Stimulated activated CD4-positive, alpha-beta T cell treated with anti-CD3 and anti-CD28 coated beads, Interleukin-1b, Interleukin-23, amount 100 ng/mL, for 4 hours (primary cell): ENCODE measurements at regions not wholly inside any gene's neighbourhood (a gene's known extent, or its start where the extent isn't known, plus 50 kb on each side); places are given as distances from the start of the nearest gene placed in this dataset.
"Not testable (repeated sequence)": the region's sequence is repeated elsewhere in the genome, so short reads cannot be mapped to it uniquely, and the experiment has no call there.

ENCODE experiments used
- DNase-seq, 2 donors: peaks; one replicate each; pipeline ENCODE4 v3.0.0-alpha.2; 2020; ENCODE audit warnings: low read depth in 2 of 2

GRCh38 chr3:187536185-187536584 is 134.0 kb downstream of the SST start:
- DNase-seq = no peak

- no peak for DNase-seq
Observed at GRCh38 chr3:187533797-187534196, 136.4 kb downstream of the SST start.

DNA sequence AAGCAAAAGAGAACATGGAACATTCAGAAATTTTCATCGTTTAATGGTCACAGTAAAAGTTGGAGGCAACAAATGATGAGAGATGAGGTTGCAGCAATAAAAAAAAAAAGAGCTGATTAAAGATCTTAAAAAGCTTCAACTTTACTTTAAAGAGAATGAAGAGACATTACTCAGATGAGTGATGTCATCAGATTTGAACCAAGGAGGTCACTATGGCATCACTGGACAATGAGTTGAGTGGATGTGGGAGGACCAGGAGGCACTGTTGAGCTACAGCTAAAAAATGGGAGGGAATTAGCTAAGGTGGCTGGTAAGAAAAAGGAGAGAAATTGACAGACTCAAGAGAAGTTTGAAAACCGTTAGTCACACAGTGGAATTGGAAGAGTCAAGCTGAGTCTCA is 138.4 kb downstream of the SST start:
- DNase-seq = no peak

- DNase-seq = no peak
Observed at GRCh38 chr3:187522890-187523289, 147.3 kb downstream of the SST start.

GRCh38 chr3:187522293-187522692 is 147.9 kb downstream of the SST start:
- DNase-seq = no peak

DNA sequence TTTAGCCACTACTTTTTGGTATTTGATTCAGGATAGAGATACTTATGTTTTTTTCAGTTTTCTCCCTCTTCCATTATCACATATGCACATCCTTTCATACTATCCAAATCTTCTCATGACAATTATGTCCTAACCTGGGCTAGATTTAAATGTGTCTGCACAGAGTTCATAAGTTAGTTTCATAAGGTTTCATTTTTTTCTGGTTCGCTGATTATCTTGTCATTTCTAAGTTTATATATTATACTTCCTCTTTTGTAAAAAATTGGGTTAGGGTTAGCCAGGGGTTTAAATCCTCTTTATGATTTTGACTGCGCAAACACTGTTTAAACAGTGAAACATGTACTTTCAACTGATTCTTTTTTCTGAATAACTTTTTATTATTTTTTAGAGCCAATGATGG is 148.6 kb downstream of the SST start:
- DNase-seq = no peak

GRCh38 chr3:187520027-187520945 is 149.9 kb downstream of the SST start:
- DNase-seq = no peak

DNA sequence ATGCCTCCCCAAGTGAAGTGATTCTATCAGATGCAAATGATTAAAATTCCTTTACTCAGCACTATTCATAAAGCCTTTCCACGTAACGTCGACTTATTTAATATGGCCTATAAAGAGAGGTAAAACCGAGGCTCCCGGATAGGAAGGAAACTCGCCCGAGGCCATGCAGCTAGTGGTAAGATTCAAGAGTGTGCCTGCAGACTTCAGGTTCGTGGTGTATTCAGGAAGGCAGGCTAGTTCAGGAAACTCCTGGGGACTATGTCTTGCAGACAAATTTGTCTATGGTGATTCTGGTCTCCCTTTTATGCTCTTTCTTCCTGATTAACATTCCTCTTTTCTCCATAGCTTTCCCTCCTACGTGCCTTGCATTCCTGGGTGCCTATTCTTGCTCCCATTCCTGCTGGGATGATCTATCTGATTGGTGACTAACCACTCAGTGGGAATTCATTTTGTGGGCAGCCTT is 150.7 kb downstream of the SST start:
- no peak for DNase-seq

DNA sequence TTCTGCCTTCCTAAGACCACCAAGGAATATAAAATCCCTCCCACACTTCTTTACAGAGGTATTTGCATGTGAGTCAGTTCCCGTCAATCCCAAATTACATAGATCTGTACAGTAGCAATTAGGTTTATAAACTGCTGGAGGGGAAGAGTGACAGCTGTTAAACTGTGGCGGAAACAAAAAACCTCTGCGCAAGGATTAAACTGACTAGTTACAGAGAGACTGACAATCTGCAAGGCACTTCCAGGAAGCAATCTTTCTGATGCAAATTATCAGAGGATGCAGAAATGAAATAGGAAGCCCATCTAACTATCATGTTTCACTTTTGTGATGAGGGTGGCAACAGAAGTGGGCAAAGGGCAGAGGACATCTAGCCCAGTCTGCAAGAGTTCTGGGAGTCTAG is 150.4 kb downstream of the RTP4 start:
- DNase-seq = no peak

- DNase-seq = no peak
Observed at GRCh38 chr3:187518207-187518606, 150.0 kb downstream of the RTP4 start.

DNA sequence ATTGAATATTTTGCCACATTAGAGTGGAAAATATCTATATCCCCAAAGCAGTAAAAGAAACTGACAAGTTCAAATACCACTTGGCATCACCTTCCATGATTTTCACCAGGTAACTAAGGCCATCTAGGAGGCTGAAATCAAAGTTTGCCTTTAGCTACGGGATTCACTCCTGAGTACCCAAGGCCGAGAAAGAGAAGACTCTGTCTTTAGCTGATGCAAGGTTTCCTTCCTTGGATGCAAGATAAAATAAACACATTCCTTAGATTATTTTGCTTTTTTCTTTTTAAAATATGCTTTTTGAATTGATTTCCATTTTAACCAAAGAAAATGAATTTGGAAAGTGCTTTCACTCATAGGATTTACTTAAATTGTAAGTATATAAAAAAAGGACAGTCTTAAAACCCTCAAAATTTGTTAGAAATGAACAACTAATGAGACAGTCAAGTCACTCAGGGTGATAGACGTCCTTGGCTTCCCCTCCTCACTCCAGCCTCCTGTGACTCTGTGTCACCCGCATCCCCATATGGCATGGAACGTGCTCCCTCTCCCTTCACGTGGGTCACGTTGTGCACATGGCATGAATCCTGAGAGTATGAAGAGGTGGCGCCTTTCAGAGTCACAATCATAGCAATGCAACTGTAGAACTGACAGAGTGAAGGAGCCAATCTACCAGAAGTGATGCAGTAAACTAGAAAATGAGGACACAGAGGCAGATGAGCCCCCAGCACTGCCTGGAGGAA is 148.4 kb downstream of the RTP4 start:
- no peak for DNase-seq

DNA sequence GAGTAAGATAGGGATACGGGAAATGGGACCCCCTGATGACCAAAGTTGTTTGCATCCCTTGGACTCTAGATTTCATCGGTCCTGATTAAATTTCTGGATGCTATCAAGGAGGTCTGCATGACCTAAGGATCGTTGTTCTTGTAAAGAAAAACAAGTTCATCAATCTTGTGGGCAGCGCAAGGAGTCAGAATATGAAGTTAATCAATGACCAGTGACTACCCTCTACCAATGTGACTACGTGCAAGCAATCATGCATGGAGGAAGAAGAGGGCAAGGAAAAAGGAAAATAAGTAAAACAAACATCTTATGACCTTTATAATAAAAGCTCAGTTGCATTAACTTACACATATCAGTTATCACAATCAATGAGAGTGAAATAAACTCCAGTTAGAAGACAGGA is 139.7 kb downstream of the RTP4 start:
- no peak for DNase-seq

- DNase-seq = no peak
Observed at GRCh38 chr3:187507266-187507665, 139.1 kb downstream of the RTP4 start.

GRCh38 chr3:187504435-187504834 is 136.2 kb downstream of the RTP4 start:
- no peak for DNase-seq

GRCh38 chr3:187498211-187498724 is 130.1 kb downstream of the RTP4 start:
- no peak for DNase-seq

- DNase-seq = no peak
Observed at GRCh38 chr3:187497052-187497451, 128.9 kb downstream of the RTP4 start.

- DNase-seq = not testable (repeated sequence)
Observed at GRCh38 chr3:187494056-187494455, 125.9 kb downstream of the RTP4 start.

DNA sequence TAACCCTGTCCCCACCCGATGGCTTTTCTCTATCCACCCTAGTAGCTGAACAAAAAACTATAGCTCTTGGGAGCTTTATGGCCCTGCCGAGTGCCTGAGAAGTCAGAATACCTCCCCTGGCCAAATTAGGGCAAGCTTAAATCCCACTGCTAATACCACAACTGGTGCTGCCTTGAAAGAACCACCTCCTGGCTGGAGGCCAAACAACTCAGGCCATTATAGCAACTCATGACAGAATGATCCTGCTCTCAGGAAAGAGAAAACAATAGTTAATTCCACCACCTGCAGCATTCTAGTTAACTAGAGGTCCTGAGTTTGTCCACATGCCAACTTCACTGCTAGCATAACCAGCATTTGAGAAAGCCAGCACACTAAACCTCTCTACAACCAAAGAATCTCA is 123.2 kb downstream of the RTP4 start:
- DNase-seq = no peak

DNA sequence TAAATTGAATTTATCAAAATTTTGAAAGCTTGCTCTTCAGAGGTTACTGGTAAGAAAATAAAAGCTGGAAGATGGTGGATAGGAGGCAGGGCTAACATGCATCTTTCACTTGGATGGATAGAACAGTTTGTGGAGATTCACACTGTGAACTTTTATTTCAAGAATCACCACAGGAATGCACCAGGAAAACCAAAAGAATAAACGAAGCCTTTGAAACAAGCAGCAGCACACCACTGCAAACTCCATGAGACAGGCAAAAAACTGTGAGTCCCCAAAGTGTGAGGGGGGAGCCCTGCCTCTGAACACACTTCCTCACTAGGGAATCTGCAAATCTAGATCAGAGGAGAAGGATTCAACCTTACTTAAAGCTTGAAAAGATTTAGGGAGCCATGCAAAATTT is 122.2 kb downstream of the RTP4 start:
- no peak for DNase-seq

GRCh38 chr3:187484547-187485295 is 116.5 kb downstream of the RTP4 start:
- DNase-seq = no peak

DNA sequence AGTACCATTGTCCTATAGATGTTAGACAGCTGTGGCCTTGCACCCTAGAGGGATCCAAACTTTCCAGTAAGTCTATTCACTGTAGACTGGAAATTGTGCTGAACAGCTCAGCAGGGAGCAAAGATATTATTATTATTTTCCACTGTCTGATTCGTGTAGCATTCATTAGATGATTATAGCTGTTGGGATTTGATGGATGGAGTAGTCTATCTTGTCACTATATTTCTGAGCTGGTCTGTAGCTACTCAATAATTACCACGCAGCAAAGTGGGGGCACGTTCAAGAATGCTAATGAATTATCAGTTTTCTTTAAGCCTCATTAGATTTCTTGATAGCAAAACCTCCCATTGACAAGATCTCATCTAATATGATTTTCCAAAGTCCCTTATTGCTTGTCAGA is 113.2 kb downstream of the RTP4 start:
- no peak for DNase-seq

GRCh38 chr3:187475613-187476012 is 107.4 kb downstream of the RTP4 start:
- DNase-seq = not testable (repeated sequence)
